Fibroblast of lung (primary cell): ENCODE measurements at regions not wholly inside any gene's neighbourhood (a gene's known extent, or its start where the extent isn't known, plus 50 kb on each side); places are given as distances from the start of the nearest gene placed in this dataset.

Experiments used
- CTCF ChIP-seq, 2 donors: IDR thresholded peaks in 1 of 2; conservative IDR thresholded peaks in 1 of 2; 1 replicate in 1 of 2; 2 replicates in 1 of 2; pipeline ENCODE4 v1.5.1; 2011 to 2012; ENCODE audit warnings: low read length in 2 of 2, control low read depth in 1 of 2, inconsistent platforms in 1 of 2, low read depth in 1 of 2, mild to moderate bottlenecking in 1 of 2
- EZH2 ChIP-seq: IDR thresholded peaks from 2 replicates; pipeline ENCODE4 v1.5.1; 2012; ENCODE audit warnings: low read length, control low read depth, mild to moderate bottlenecking; ENCODE audit errors: missing control alignments

GRCh38 chr22:48872271-48873190, 955.1 kb downstream of the BRD1 start:
- TF ChIP-seq CTCF (conservative IDR thresholded peaks at IDR 0.05 in 1 of 2, IDR thresholded peaks at IDR 0.05 in 1 of 2; ENCODE audit: low read depth in 1 of 2, low read length in 2 of 2) (no peak), EZH2 (no peak)
